HepG2 (cell line): ENCODE measurements at regions not wholly inside any gene's neighbourhood (a gene's known extent, or its start where the extent isn't known, plus 50 kb on each side); places are given as distances from the start of the nearest gene placed in this dataset.

Source experiments
- ATAC-seq: fragments of 200-7000 bp; cut with Tn5 transposase; 3 replicates; pipeline ENCODE4 v1.9.1; 2020; ENCODE audit warnings: mild to moderate bottlenecking, moderate library complexity
- BruUV-seq: library from RNA; stranded (reverse); fragments of 400-500 nt; replicated peaks from 2 replicates; lab custom pipeline; 2021; lab: Mats Ljungman, UMichigan
- CTCF ChIA-PET: fragments of 300-600 bp; formaldehyde crosslinking; extraction: SDS; loops from one replicate; lab custom pipeline; 2021; ENCODE audit warnings: low total read pairs, inconsistent platforms, low intra/inter-chr PET ratio; lab: Yijun Ruan, JAX
- POLR2A ChIA-PET: fragments of 350-600 bp; sonication (Branson Sonifier 250); formaldehyde crosslinking; loops from one replicate; lab custom pipeline; 2020; ENCODE audit warnings: antibody characterized with exemption, inconsistent platforms; lab: Yijun Ruan, JAX
- DNase-seq: peaks from one replicate; pipeline ENCODE4 v3.0.0-alpha.2; 2015; ENCODE audit warnings: low spot score
- FAIRE-seq: peaks from 3 replicates; lab custom pipeline; 2011; peaks lifted over from hg19 to GRCh38; lab: Jason Lieb, UNC
- H2AFZ ChIP-seq: one replicate; pipeline ENCODE4 v1.6.1; 2011; ENCODE audit warnings: low read length, inconsistent platforms
- H3K27ac ChIP-seq: fragments of 300-600 bp; 3 replicates; pipeline ENCODE4 v1.8.0; 2011; ENCODE audit warnings: mixed run types, mild to moderate bottlenecking, mixed read lengths, low read length, inconsistent platforms; ENCODE audit not compliant: insufficient read depth; ENCODE audit errors: extremely low read length
- H3K27me3 ChIP-seq, 2 experiments: fragments of 200-600 bp in 1 of 2; 2 replicates in 1 of 2; 3 replicates in 1 of 2; pipeline versions ENCODE4 v1.6.0 to v1.8.0; 2011; ENCODE audit warnings: low read length in 2 of 2, mild to moderate bottlenecking in 2 of 2, moderate library complexity in 2 of 2, inconsistent platforms in 1 of 2; ENCODE audit not compliant: insufficient read depth in 2 of 2, control insufficient read depth in 1 of 2
- H3K36me3 ChIP-seq, 2 experiments: fragments of 200-600 bp in 1 of 2; replicated peaks in 1 of 2; 2 replicates in 1 of 2; 3 replicates in 1 of 2; pipeline versions ENCODE4 v1.5.1 to v1.8.0; 2011; ENCODE audit warnings: low read length in 2 of 2, inconsistent platforms in 1 of 2; ENCODE audit not compliant: insufficient read depth in 2 of 2, control insufficient read depth in 1 of 2
- H3K4me1 ChIP-seq: 2 replicates; pipeline ENCODE4 v1.5.1; 2012; ENCODE audit warnings: low read length, inconsistent platforms; ENCODE audit not compliant: insufficient read depth
- H3K4me2 ChIP-seq: 2 replicates; pipeline ENCODE4 v1.6.0; 2011; ENCODE audit warnings: low read depth, low read length, inconsistent platforms
- H3K4me3 ChIP-seq, 3 experiments: fragments of 200-600 bp in 1 of 3; sonication (generic), shearing (Covaris generic) in 1 of 3; replicated peaks in 1 of 3; 2 replicates each; pipeline ENCODE4 v1.5.1; 2011 to 2016; ENCODE audit warnings: low read length in 3 of 3, inconsistent platforms in 2 of 3, low read depth in 2 of 3, mild to moderate bottlenecking in 2 of 3, control low read depth in 1 of 3, mixed read lengths in 1 of 3; ENCODE audit not compliant: insufficient read depth in 1 of 3
- H3K79me2 ChIP-seq: one replicate; pipeline ENCODE4 v1.6.1; 2011; ENCODE audit warnings: low read length, inconsistent platforms; ENCODE audit not compliant: insufficient read depth
- H3K9ac ChIP-seq: 2 replicates; pipeline ENCODE4 v1.6.0; 2011; ENCODE audit warnings: mild to moderate bottlenecking, low read depth, low read length, inconsistent platforms; ENCODE audit not compliant: insufficient read depth
- H3K9me3 ChIP-seq: 2 replicates; pipeline ENCODE4 v1.5.1; 2012; ENCODE audit warnings: mild to moderate bottlenecking, low read length
- H4K20me1 ChIP-seq: 2 replicates; pipeline ENCODE4 v1.6.0; 2011; ENCODE audit warnings: inconsistent platforms, mild to moderate bottlenecking, low read length, moderate library complexity; ENCODE audit not compliant: insufficient read depth
- ARID3A ChIP-seq: IDR thresholded peaks from 2 replicates; pipeline ENCODE4 v1.6.1; 2012; ENCODE audit warnings: low read depth, low read length, improper control_type of control experiment
- CREB1 ChIP-seq, 2 experiments: fragments of 450-650 bp in 1 of 2; IDR thresholded peaks; 2 replicates each; pipeline ENCODE4 v1.6.1; 2016 to 2017; ENCODE audit warnings: control low read depth in 1 of 2, mild to moderate bottlenecking in 1 of 2, missing compliant biosample characterization in 1 of 2, missing genetic modification characterization in 1 of 2
- USF2 ChIP-seq, 2 experiments: sonication (generic) in 1 of 2; formaldehyde crosslinking in 1 of 2; IDR thresholded peaks; 2 replicates each; pipeline versions ENCODE4 v1.5.1 to v1.6.1; 2011 to 2020; ENCODE audit warnings: borderline replicate concordance in 1 of 2, low read depth in 1 of 2, low read length in 1 of 2, mild to moderate bottlenecking in 1 of 2, missing genetic modification reagents in 1 of 2, moderate library complexity in 1 of 2
- ZBTB3 ChIP-seq: sonication (generic); formaldehyde crosslinking; IDR thresholded peaks from 2 replicates; pipeline ENCODE4 v1.4.0; 2020; ENCODE audit warnings: low read depth, mild to moderate bottlenecking, moderate library complexity, missing genetic modification reagents, borderline replicate concordance
- ZNF235 ChIP-seq: sonication (generic); formaldehyde crosslinking; IDR thresholded peaks from 2 replicates; pipeline ENCODE4 v1.8.1; 2023; ENCODE audit warnings: mild to moderate bottlenecking, missing genetic modification reagents, borderline replicate concordance
- ZNF260 ChIP-seq: sonication (generic); formaldehyde crosslinking; IDR thresholded peaks from 2 replicates; pipeline ENCODE4 v1.4.0; 2020; ENCODE audit warnings: missing genetic modification reagents, low read depth, mild to moderate bottlenecking, borderline replicate concordance
- ZNF576 ChIP-seq: sonication (generic); formaldehyde crosslinking; IDR thresholded peaks from 2 replicates; pipeline ENCODE4 v1.4.0; 2020; ENCODE audit warnings: mild to moderate bottlenecking, missing genetic modification reagents
- WGBS: methylation state at CpG from one replicate; pipeline ENCODE4 v1.1.6; 2017; ENCODE audit warnings: low lambda C conversion rate; 5-methylcytosine and 5-hydroxymethylcytosine counted together
- in situ Hi-C: cut with HindIII; loops from 2 replicates; pipeline ENCODE4 v1.10.0; 2017; ENCODE audit warnings: low pct_unique_long_range_greater_than_20kb; ENCODE audit not compliant: extremely low pct_ligation_motif_present
- intact Hi-C: fragments of 100-400 bp; cut with micrococcal nuclease; formaldehyde crosslinking; loops from one replicate; pipeline ENCODE4 v1.10.0; 2022; ENCODE audit not compliant: unreplicated experiment
- TF ChIP-seq, protein P1 (sequence below): sonication (generic); formaldehyde crosslinking; IDR thresholded peaks from 2 replicates; pipeline ENCODE4 v1.5.1; 2020; ENCODE audit warnings: missing genetic modification reagents, mild to moderate bottlenecking, borderline replicate concordance

DNA sequence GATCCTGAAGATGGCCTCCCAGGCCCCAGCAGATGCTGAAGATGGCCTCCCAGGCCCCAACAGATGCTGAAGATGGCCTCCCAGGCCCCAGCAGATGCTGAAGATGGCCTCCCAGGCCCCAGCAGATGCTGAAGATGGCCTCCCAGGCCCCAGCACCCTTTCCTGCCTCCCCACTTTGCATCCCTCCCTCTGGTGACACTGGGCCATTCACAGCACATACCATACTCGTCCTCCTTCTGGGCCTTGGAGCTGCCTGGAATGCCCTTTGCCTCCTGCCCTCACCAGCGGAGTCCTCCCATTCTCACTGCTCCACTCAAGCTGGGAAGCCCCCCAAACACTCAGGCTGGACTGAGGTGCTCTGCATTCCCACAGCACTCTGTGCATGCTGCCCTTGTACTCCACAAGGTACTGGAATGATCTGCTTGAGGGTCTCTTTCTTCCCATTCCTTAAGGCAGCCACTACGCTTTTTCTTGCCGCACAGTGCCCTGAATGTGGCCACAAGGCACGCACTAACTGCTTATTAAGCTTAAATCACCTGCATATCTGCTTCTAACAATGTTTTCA, 550.0 kb downstream of the BNC2 start:
- in situ Hi-C loops = no loop called here
- Histone ChIP-seq H3K4me2 (no peak overlapping the region), H3K4me1 (no peaks in the 10 kb centered on the region), H3K36me3 (no peaks in the 10 kb centered on the region), H2AFZ (no peak overlapping the region), H3K79me2 (no peaks in the 10 kb centered on the region), H4K20me1 (no peaks in the 10 kb centered on the region), H3K9ac (no peak overlapping the region), H3K4me3 (no peak overlapping the region), H3K27ac (no peak overlapping the region), H3K9me3 (no peaks in the 10 kb centered on the region), H3K27me3 (peaks cover 0 to 5% of the 10 kb centered on the region in 2 experiments; a peak in 1 of 5 replicates)
- FAIRE-seq (no peak), ATAC-seq (no peak), DNase-seq (no peak)
- intact Hi-C loops = no loop called here
- 47% methylated on average over 3 of the region's 5 CpGs for WGBS
- ChIA-PET CTCF (no interaction called here), POLR2A (no interaction called here)
- BruUV-seq = no TSS peak
- TF ChIP-seq CREB1 (IDR thresholded peaks at IDR 0.05) = no peak
- TF ChIP-seq CREB1 (CRISPR knock-in tag; IDR thresholded peaks at IDR 0.05) = no peak
- no peak for TF ChIP-seq ZBTB3 (CRISPR knock-in tag)
- no peak for TF ChIP-seq ZNF576 (CRISPR knock-in tag)

DNA sequence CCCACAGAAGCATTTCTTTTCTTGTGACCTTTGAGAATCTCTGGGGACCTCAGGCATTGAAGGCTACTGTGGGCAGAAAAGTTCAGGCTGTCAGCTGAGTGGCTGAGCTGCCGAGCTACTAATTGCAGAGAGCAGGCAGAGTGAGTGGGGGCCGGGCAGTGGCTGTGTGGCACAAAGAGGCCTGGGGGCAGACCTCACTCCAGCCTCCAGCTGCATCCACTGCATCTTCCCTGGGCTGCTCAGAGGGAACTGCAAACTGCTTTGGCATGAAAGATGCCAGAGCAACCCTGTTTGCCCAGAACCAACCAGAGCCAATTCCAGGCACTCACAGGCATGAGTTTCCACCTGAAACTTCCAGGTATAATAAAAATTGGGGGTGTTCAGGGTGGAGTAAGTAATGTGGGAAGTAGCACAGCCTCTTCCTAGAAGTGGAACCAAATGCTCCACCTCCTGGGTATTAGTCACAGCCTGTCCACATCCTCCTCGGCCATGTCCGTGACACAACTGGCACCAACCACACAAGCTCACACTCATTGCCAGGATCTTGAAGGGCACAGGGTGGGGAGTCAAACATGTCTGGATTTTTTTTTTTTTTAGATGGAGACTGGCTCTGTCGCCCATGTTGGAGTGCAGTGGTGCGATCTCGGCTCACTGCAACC, 548.9 kb downstream of the BNC2 start:
- Histone ChIP-seq H3K27ac (no peak overlapping the region), H3K79me2 (no peaks in the 10 kb centered on the region), H3K4me1 (no peaks in the 10 kb centered on the region), H3K4me2 (no peak overlapping the region), H3K27me3 (no peaks in the 10 kb centered on the region), H4K20me1 (no peaks in the 10 kb centered on the region), H3K4me3 (no peak overlapping the region), H3K9me3 (no peaks in the 10 kb centered on the region), H3K36me3 (no peaks in the 10 kb centered on the region), H3K9ac (no peak overlapping the region), H2AFZ (no peak overlapping the region)
- ATAC-seq (no peak), DNase-seq (no peak), FAIRE-seq (no peak)
- CTCF ChIA-PET = no interaction called here
- intact Hi-C loops = no loop called here
- POLR2A ChIA-PET = no interaction called here
- in situ Hi-C loops = no loop called here
- WGBS = 5% methylated on average over 3 of the region's 7 CpGs
- no TSS peak for BruUV-seq
- TF ChIP-seq, protein P1, sequence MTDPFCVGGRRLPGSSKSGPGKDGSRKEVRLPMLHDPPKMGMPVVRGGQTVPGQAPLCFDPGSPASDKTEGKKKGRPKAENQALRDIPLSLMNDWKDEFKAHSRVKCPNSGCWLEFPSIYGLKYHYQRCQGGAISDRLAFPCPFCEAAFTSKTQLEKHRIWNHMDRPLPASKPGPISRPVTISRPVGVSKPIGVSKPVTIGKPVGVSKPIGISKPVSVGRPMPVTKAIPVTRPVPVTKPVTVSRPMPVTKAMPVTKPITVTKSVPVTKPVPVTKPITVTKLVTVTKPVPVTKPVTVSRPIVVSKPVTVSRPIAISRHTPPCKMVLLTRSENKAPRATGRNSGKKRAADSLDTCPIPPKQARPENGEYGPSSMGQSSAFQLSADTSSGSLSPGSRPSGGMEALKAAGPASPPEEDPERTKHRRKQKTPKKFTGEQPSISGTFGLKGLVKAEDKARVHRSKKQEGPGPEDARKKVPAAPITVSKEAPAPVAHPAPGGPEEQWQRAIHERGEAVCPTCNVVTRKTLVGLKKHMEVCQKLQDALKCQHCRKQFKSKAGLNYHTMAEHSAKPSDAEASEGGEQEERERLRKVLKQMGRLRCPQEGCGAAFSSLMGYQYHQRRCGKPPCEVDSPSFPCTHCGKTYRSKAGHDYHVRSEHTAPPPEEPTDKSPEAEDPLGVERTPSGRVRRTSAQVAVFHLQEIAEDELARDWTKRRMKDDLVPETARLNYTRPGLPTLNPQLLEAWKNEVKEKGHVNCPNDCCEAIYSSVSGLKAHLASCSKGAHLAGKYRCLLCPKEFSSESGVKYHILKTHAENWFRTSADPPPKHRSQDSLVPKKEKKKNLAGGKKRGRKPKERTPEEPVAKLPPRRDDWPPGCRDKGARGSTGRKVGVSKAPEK (CRISPR knock-in tag) = no peak
- TF ChIP-seq ZNF260 (CRISPR knock-in tag) (no peak), ZNF235 (no peak), USF2 (IDR thresholded peaks at IDR 0.05; ENCODE audit: low read depth, low read length) (no peak), USF2 (CRISPR knock-in tag; IDR thresholded peaks at IDR 0.05; ENCODE audit: borderline replicate concordance) (no peak), ARID3A (no peak)
